GM18909 (cell line): ENCODE measurements at regions not wholly inside any gene's neighbourhood (a gene's known extent, or its start where the extent isn't known, plus 50 kb on each side); places are given as distances from the start of the nearest gene placed in this dataset.
A peak's percentile ranks its signal among the peaks of the same experiment; 100 is the strongest.

Experiments used
- ATAC-seq: cut with Tn5 transposase; IDR thresholded peaks from one replicate; pipeline ENCODE4 v1.9.1; 2021; ENCODE audit warnings: mild to moderate bottlenecking; ENCODE audit not compliant: unreplicated experiment, poor library complexity

DNA sequence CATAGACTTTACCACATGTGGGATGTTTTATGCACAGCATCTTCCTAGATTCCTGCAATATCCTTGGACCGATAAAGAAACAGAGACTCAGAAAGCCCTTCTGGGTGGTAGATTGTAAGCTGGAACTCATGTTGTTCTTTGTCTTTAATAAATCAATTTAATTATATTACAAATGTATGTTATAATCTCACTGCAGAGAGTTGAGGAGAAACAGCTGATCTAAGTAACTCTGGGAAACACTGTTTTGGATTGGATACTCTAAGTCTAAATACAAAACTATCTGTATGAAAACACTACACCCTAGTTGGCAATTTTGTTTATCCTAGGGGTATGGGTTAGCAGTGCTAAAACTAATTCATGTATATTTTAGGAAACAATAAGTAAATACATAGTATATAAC, 1015.2 kb downstream of the XPNPEP1 start:
- no peak for ATAC-seq

DNA sequence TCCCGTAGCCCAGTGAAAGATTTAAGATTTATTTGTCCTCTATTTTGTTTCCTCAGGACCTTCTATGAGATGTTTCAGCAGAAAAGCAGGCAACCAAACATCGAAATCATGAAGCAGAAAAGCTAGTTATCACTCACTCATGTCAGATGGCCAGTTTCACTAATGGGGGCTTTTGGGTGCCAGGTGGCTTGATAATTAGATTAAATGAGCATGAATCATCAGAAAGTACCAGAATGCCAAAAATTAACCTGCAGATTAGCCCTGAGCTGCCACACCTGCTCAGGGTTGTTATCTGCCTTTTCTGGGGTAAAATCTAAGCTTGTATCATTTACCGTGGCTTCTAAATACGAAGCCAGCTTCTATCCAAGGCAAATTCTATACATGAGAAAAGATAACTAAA, 1017.5 kb downstream of the XPNPEP1 start:
- no peak for ATAC-seq

DNA sequence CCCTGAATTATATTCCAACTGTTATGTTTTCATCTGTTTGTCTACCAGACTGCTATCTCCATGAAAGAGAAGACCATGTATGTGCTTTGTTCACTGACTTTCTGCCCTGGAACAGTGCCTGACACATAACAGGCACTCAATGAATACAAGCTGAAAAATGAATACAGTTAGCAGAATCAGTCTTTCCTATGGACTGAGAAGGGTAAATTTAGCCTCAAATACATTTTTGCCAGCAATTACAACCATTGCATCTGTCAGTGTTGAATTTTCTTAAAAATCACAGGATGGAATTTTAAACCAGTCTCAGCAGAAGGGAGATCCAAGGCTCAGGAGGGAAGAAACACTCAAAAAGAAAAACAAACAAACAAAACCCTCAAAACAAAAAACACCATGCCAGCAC, 1018.1 kb downstream of the XPNPEP1 start:
- no peak for ATAC-seq

DNA sequence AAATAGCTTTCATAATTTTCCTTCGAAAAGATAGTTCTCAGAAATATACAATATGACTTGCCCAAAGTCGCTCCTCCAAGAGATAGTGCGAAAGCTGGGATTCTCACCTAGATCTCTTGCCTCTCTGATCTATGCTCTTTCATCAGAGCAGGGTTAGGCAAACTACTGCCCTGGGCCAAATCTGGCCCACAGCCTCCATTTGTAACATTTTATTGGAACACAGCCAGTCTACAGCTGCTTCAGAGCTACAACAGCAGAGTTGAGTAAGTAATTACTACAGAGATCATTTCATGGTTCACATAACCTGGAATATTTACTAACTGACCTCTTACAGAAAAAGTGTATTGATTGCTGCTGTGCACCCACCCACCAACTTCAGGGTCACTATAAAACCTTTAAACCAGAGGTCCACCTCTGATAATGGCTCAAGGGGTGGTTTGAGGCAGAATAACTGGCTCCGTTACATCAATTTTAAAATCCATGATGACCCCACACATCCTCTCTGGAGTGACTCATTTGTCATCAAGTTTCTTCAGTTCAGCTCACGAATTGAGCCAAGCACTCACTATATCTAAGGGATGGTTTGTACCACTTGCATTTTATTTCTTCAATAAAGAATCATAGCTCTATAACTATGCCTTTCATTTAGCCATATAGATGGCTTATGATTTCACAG, 1019.0 kb downstream of the XPNPEP1 start:
- ATAC-seq, result no peak

DNA sequence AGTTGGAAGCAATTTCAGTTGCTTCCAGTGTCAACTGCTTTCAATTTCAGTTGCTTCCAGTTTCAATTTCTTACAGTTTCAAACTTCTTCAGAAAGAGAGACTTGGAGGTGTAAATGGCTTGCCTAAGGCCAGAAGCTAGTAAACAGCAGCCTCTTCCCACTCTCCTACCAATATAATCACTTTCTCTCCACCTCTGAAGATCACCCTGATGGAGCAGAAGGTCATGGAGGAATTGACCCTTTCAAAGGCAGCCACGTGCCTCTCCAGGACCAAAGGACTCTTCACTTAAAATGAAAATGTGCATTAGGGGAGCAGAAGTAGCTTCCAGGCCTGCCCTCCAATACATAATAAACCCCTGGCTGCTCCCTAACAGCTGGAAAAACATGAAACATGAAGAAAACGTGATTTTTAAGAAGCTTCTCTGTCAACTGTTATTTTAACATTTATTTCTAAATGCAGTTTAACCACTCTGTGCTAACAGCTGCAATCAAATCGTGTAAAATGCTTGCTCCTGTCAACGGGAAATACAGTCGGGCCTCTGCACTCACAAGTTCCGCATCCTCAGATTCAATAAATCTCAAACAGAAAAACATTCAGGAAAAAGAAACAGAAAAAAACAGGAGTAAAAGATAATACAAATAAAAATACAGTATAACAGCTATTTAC, 1020.6 kb downstream of the XPNPEP1 start:
- ATAC-seq, result peak; percentile 74

DNA sequence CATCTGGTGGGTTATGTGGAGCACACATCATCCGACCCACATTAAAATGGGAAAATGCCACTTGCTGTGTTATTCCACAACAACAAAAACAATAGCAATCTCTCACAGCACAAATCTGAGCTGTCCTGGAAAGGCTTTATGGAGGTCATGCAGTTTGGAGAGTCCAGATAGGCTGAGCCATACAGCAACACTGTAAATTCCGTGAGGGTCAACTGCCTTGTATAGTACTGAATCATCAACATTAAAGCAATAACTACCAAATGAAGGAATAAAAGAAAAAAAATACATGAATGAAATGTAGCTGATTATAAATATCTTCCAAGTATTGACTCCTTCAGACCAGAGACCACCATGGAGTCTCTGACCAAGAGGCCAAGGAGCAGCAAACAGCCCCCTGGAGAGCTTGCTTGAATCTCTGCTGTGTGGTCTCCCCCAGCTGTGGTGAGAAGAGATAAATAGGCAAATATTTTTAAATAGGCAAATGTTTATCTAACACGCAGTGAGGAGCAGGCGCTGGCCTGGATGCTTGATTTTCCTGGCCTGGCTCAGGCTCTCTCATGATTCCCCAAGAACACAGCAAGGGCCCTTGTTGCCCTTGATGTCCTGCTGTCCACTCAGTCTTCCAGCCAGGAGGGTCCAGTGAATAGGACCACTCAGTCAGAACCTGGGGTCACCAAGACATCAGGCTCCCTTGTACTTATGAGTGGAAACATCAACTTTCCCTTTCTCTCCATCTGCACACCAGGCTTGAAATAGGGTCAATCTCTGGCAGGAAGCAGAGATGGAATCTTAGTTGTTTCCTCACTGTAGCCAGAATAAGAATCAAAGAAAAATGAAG, 1021.3 kb downstream of the XPNPEP1 start:
- ATAC-seq, result no peak

DNA sequence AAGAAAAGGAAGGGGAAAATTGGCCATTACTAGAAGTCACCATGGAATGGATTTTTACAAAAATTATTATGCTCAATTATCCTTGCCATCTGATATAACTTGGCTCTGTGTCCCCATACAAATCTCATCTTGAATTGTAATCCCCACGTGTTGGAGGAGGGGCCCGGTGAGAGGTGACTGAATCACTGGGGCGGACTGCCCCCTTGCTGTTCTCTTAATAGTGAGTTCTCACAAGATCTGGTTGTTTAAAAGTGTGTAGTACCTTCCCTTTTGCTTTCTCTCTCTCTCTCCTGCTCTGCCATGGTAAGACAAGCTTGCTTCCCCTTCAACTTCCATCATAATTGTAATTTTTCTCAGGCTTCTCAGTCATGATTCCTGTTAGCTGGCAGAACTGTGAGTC, 1023.6 kb downstream of the XPNPEP1 start:
- ATAC-seq, result no peak

DNA sequence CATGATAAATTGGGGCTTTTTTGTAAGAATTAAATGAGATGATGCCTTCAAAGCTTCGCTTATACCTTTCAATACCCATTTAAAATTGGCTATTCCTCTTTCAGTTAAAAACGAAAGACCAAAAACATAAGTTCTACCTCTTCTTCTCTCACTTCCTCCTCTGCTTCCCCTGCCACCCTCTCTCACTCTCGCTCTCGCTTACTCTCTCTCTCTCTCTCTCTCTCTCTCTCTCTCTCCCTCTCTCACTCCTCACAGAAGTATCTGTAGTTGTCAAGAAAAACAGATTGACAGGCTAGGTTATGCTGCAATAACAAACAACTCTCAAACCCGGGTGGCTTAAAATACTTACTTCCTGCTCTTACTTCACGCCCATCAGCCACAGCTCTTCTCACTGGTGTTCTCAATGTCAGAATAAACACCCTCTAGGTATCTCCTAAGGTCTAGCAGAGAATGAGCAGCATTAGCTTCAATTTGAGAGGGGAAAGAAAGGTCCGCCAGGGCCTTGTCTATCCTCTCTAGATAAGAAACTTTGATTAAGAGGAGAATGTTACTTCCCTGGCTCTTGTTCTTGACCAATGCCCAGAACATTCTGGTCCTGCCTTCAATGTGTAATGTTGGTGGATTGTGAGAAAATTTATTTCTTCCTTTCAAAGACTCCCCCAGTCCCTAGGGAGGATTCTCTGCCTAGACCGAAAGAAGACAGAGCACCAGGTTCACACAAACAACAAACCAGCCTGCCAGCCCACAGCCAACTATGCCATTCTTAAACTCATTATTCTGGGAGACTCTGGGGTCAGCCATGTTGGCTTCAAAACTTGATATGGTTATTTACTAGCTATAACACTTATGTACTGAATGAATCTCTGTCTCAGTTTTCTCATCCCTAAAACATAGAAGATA, 1028.7 kb downstream of the XPNPEP1 start:
- peak; percentile 88 for ATAC-seq

DNA sequence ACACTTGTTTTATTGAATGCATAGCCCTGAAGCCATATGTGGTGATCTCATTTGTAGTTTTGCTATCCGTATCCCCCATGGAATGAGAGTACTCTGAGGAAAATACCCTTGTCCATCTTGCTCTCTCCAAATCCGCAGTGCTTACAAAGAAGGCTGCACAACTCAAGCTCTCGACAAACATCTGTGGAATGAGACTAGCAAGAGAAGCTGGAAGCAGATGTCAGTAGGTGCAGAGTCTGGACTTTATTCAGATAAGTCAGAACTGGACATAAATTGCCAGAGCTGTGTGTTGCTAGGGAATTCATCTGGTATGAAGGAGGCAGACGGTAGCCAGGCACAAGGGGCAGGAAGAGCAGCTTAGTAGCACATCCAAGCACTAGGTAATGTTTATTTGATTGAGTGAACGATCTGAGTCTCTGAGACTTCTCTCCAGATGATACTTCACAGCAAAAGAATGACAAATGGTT, 1046.2 kb downstream of the XPNPEP1 start:
- no peak for ATAC-seq

DNA sequence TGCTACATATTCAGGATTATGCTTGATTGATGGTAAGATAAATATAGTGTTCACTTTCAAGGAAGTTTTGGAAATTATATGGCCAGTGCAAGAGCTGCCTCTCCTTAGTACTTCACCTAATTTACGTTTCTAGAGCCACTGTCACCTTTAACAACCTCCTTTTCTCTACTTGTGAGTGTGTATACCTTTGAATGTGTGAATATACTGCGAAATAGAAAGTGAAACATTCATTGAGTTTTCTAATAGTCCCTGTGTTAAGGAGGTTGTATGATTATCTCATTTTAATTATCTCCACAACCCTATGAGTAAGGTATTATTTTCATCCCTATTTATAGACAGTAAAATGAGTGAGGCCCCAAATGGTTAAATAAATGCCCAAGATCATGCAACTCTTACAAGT, 1050.5 kb downstream of the XPNPEP1 start:
- no peak for ATAC-seq

DNA sequence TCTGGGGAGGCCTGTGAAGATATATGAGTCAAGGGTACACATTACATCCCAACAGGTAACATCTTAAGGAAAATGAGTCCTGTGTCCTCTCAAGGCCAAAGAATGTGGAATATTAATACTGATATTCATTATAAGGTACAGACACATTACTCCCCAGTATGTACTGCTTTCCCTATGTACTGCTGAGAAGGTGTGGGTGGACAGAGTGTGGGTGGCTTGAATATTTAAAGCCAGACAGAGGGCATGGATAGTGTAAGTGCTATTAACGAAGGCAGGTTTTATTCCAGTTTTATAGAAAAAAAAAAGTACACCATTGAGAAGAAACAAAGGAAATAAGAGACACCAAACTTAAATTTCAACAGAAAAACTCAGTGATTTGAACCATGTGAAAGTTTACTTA, 1054.4 kb downstream of the XPNPEP1 start:
- no peak for ATAC-seq

DNA sequence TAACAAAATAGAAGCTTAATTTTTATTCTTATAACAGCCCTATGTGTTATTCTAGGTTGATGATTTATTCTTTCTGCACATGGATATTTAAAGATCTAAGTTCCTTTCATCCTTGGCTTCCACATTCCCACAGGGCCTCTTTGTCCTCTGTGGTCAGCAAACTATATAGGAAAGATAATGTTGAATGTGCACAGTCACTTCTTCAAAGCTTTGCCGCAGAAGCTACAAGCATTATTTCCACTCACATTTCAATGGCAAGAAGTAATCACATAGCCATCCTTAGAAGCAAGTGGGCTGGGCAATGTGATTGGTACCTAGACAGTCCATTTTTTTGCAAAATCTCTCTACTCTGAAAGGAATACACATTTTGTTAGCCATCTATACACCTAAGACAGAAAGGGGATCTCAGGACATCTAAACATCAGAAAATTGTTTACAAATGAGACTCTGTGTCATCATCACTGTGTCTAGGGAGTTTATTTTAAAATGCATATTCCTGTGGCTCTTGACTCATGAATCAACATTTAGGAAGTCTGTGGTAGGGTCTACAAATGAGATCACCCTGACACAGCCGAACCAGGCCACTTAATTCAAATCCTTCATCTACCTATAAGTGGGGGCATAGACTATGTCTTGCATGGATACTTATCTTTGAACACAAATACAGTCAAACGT, 1060.5 kb downstream of the XPNPEP1 start:
- no peak for ATAC-seq

DNA sequence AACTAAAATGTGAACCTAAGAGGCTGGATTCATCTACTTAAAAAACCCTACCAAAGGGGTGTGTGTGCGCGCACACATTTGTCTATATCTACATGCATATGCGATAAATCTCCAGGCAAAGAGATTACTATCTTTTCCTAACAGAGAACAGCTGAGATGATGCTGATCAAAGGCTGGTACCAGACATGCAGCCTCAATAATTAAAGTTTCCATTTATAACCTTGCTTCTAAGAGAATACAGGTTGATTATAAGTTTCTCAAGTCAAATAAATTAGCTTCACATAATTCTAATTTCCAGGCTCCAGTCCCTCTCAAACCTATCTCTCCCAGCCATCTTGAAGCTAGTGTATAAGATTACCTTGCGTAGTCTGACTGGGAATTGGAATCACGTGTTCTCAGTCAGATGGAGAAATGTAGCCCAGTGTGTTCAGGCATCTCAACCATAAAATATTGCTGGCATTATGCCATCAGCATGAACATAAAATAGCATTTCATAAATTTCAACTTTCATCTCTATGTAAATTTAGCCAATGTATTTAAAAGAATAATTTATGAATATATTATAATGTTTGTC, 1062.0 kb downstream of the XPNPEP1 start:
- ATAC-seq, result no peak

DNA sequence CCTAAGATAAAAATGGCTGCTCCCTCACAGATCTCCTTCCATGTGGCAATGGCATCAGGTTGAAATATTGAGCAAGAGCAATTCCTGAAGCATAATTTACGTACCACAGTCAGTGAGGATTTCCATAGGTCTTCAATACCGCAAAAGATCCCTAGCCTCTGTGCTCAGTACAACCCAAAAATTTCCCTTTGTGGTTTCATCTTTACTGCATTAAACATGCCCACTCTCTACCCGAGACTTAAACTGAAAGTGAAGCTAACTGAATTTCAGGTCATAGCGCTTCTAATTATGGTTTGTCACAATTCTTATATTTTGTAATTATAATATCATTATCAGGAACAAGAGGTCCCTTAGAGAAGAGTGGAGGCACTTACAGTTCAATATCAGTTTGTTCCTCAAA, 1071.1 kb downstream of the XPNPEP1 start:
- peak; percentile 77 for ATAC-seq

DNA sequence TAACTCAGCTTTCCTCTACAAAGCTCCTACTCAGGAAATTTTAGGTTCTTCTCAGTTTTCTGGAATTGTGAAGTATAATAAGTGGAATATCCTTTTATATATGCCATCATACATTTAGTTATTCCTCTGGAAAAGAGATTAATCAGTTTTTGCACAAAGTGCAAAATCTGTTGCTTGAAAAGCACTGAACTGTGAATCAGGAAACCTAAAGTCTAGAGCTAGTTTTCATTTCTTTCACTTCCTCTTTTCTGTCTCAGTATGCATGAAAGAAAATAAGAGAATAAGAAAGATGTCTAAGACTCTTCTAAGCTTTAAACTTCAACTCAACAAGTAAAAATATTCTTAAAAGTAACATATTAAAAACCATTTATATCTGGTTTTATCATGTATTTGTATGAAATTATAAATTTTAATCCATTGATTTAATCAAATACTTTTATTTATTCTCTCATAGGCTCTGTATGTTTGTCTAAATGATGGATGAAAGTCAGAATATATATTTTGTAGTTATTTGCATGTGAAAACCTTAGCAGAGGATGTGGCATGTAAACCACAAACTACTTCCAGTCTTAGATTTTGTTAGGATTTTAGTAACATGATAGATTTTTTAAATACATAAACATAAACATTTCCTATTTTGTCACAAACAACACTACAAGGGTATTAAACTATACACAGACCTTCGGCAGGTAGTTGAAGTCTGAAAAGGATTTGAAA, 1073.0 kb downstream of the XPNPEP1 start:
- peak; percentile 88 for ATAC-seq

DNA sequence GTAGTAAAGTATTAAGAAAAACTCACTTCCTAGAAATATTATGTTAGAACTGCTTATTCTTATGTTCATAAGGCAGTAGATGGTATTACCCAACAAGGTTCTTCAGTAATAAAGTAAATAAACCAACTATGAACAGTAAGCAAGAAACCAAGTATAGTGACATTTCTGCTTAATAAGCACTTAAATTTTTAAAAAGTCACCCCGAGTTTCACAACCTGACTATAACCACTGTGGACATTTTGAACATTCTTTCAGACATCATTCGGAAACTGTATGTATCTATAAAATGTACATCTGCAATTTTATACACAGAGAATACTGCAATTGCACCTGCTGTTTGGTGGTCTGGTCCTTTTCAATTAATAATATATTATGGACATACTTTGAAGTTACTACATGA, 1073.6 kb downstream of the XPNPEP1 start:
- peak; percentile 42 for ATAC-seq

DNA sequence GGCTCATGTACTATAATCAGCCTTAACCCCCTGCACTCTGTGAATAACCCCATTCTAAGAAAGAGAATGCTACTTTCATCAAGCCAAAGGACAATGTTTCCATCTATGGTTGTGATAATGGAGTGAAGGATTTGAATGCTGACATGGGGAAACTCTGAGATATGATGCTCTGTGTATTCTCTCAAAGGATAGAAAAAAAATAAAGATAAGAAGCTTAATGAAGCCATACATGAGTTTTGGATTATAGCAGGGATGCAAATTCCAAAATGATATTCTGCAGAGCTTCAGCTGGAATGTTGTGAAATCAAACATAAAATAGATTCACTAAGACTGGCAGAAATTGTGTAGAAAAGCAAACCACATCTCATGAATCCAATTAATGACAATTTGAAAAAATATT, 1074.1 kb downstream of the XPNPEP1 start:
- ATAC-seq, result no peak

DNA sequence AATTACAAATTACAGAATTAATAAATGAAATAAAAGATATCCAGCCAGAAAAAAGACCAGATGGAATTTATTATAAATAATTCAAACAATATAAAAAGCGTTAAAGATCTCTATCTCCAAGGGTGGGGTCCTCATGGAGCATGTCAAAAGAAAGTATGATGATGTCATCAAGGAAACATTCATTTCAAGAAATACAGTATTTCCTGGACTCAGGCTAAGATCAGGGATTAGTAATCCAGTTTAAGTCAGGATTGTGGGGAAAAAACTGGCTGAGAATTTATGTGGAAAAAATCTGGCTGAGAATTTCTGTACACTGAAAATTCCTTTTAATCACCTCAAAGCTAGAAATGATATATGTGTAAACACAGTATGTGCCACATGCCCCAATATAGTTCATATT, 1075.3 kb downstream of the XPNPEP1 start:
- no peak for ATAC-seq

DNA sequence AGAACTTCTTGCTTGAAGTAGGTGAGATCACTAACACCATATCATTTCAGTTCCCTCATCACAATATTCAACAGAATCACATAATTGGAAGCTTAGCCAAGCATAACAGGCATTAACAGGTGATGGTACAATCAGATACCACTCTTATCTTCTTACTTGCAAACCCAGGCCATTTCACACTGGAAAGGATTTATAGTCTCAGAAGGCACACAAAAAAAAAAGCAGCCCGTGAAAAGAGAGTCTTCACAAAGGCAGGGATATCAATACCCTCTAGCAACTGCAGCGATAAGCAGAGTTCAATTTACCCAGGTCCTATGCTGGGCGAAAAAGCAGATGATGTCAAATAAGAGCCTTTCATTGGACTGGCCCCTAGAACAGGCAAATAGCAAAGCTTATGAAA, 1082.4 kb downstream of the XPNPEP1 start:
- ATAC-seq, result no peak
